Suppressor macrophage (primary cell): ENCODE measurements at regions not wholly inside any gene's neighbourhood (a gene's known extent, or its start where the extent isn't known, plus 50 kb on each side); places are given as distances from the start of the nearest gene placed in this dataset.

Experiments
- DNase-seq, 4 experiments: peaks; one replicate each; pipeline ENCODE4 v3.0.0-alpha.2; 2020 to 2022

GRCh38 chr1:229220163-229220846, 50.6 kb upstream of the RAB4A start:
- DNase-seq: no peak

GRCh38 chr1:229221106-229222019, 49.5 kb upstream of the RAB4A start:
- DNase-seq: peak in 3 of 4 experiments; percentile 17 to 49 (median 37)
